Thyroid gland (tissue), 4 donors: ENCODE measurements at regions not wholly inside any gene's neighbourhood (a gene's known extent, or its start where the extent isn't known, plus 50 kb on each side); places are given as distances from the start of the nearest gene placed in this dataset. TPM values are rescaled to one million over a fixed set of nuclear protein-coding genes. Genes with fewer than 3 reads are reported as not detected.

Source experiments
- DNase-seq, 2 donors: peaks; one replicate each; pipeline ENCODE4 v3.0.0-alpha.2; 2019
- H3K27ac ChIP-seq, 3 donors: fragments of 200-600 bp; sonication (generic); 1 replicate in 2 of 3; 2 replicates in 1 of 3; pipeline ENCODE4 v1.5.1; 2016 to 2019; ENCODE audit warnings: mild to moderate bottlenecking in 1 of 3, moderate library complexity in 1 of 3
- H3K27me3 ChIP-seq: fragments of 200-600 bp; sonication (generic); one replicate; pipeline ENCODE4 v1.5.1; 2019
- H3K36me3 ChIP-seq, 2 donors: fragments of 200-600 bp; sonication (generic); one replicate each; pipeline ENCODE4 v1.5.1; 2016 to 2019
- H3K4me1 ChIP-seq, 2 donors: fragments of 200-600 bp; sonication (generic); one replicate each; pipeline ENCODE4 v1.5.1; 2017 to 2019
- H3K4me3 ChIP-seq, 3 donors: fragments of 200-600 bp; sonication (generic); replicated peaks in 1 of 3; 1 replicate in 2 of 3; 2 replicates in 1 of 3; pipeline ENCODE4 v1.5.1; 2016; ENCODE audit warnings: mild to moderate bottlenecking in 1 of 3
- H3K9me3 ChIP-seq: fragments of 200-600 bp; sonication (generic); one replicate; pipeline ENCODE4 v1.5.1; 2017
- POLR2A ChIP-seq, 2 donors: fragments of 450-650 bp; IDR thresholded peaks; one replicate each; pipeline ENCODE4 v1.6.1; 2017; ENCODE audit warnings: antibody characterized with exemption in 2 of 2, mild to moderate bottlenecking in 2 of 2, moderate library complexity in 1 of 2
- WGBS, 2 donors: methylation state at CpG; one replicate each; pipeline ENCODE4 v1.1.5; 2017; 5-methylcytosine and 5-hydroxymethylcytosine counted together
- intact Hi-C: fragments of 100-400 bp; cut with DNase I; formaldehyde crosslinking; loops from one replicate; pipeline ENCODE4 v1.15.1; 2023
- microRNA-seq: library from miRNA; unstranded; fragments of <30 nt; microRNA quantifications from one replicate; pipeline ENCODE4, GENCODE V29; 2016
- small RNA-seq: library from RNA; depleted of rRNA; stranded (forward); fragments of <200 nt; gene quantifications from one replicate; pipeline ENCODE3, GENCODE V24; 2016
- TF ChIP-seq, protein P1 (sequence below), 6 experiments: fragments of 200-600 bp in 3 of 6; fragments of 450-650 bp in 3 of 6; sonication (generic) in 3 of 6; IDR thresholded peaks; one replicate each; pipeline ENCODE4 v1.5.1; 2016 to 2019; ENCODE audit warnings: antibody characterized with exemption in 6 of 6, mild to moderate bottlenecking in 2 of 6, inconsistent platforms in 1 of 6, moderate library complexity in 1 of 6

DNA sequence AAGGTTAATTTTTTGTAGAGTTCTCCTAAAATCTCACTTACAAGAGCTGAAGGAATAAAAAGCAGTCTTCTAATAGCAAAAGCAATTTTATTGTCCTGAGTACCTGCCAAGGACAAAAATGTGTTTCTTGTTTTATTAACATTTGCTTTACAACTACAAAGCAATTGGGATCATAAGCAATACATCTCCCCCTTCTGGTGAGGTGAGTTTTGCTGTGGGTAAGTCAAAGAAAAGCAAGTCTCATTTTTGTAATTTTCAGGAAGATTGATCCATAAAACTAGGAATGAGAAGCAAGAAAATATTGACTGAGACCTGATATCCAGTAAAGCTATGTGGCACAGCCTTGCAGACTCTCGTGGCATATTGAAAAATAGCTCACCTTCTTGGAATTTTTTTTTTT, 2162.7 kb downstream of the NCAM2 start:
- Histone ChIP-seq H3K9me3 (no peaks in the 10 kb centered on the region), H3K4me1 (no peaks in the 10 kb centered on the region), H3K4me3 (no peak overlapping the region), H3K27ac (no peak overlapping the region), H3K36me3 (no peaks in the 10 kb centered on the region), H3K27me3 (no peaks in the 10 kb centered on the region)
- TF ChIP-seq, protein P1, sequence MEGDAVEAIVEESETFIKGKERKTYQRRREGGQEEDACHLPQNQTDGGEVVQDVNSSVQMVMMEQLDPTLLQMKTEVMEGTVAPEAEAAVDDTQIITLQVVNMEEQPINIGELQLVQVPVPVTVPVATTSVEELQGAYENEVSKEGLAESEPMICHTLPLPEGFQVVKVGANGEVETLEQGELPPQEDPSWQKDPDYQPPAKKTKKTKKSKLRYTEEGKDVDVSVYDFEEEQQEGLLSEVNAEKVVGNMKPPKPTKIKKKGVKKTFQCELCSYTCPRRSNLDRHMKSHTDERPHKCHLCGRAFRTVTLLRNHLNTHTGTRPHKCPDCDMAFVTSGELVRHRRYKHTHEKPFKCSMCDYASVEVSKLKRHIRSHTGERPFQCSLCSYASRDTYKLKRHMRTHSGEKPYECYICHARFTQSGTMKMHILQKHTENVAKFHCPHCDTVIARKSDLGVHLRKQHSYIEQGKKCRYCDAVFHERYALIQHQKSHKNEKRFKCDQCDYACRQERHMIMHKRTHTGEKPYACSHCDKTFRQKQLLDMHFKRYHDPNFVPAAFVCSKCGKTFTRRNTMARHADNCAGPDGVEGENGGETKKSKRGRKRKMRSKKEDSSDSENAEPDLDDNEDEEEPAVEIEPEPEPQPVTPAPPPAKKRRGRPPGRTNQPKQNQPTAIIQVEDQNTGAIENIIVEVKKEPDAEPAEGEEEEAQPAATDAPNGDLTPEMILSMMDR (IDR thresholded peaks at IDR 0.05): no peak
- TF ChIP-seq POLR2A (IDR thresholded peaks at IDR 0.05): no peak
- no peak for DNase-seq
- intact Hi-C loops: no loop called here
- WGBS, 2 donors: 47 to 53% methylated on average over 1 of the region's 1 CpG

DNA sequence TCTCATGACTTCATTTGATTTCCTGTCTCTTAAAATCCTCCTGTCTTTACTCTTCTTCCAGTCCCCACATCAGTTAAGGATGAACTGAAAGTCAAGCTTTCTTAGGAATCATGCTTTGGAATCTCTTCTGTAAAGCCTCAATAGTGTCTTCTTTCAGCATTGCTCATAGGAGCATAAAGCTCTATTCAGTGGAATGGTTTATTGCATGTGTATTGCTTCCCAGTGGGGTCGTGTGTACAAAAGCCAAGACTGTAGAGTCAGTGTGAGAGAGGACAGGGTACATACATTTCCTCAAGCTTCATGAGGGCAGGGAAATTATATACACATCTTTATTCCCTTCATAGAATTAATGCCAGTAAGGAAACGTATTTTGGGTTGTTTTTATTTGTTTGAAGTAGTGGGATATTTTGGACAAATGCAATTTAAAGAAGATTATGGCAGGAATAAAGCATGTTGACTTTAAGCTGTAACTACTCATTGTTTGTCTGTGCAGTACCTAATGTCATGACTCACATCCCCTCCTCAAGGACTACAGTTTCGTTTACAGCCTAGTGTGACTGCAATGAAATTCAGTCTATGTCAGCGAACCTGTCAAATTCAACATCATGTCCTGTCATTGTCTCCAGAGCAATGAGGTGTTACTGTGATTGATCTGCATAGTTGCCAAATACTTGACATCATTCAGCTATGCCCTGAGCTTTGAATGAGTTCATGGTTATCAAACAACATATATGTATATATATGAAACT, 2164.2 kb downstream of the NCAM2 start:
- no peak overlapping the region for H3K27ac ChIP-seq
- H3K27me3 ChIP-seq: no peaks in the 10 kb centered on the region
- WGBS, 2 donors: 52 to 57% methylated on average over 4 of the region's 4 CpGs
- no peaks in the 10 kb centered on the region for H3K9me3 ChIP-seq
- DNase-seq: no peak
- intact Hi-C loops: no loop called here
- no peak for TF ChIP-seq POLR2A (IDR thresholded peaks at IDR 0.05)
- TF ChIP-seq, protein P1 (IDR thresholded peaks at IDR 0.05): no peak
- no peaks in the 10 kb centered on the region for H3K36me3 ChIP-seq
- H3K4me1 ChIP-seq: no peaks in the 10 kb centered on the region
- no peak overlapping the region for H3K4me3 ChIP-seq

Small RNAs in the stretch of these regions (microRNA-seq; reads per million reads assigned to microRNA genes)
- gene MIR6130: not detected

Small RNAs in the stretch of these regions (small RNA-seq; reads per million reads assigned to genes)
- gene MIR6130: not detected
- not detected for gene RNU4-45P
